ENCODE measurements at regions not wholly inside any gene's neighbourhood (a gene's known extent, or its start where the extent isn't known, plus 50 kb on each side); places are given as distances from the start of the nearest gene placed in this dataset.

- Histone ChIP-seq H3K4me1 (no peaks in the 10 kb centered on the region), H3K27me3 (no peaks in the 10 kb centered on the region), H3K9me3 (no peaks in the 10 kb centered on the region), H3K36me3 (no peaks in the 10 kb centered on the region), H3K4me3 (no peak overlapping the region), H3K27ac (no peak overlapping the region)
- WGBS, 2 donors (ENCODE audit: low coverage in 1 of 2), result 50 to 80% methylated on average over 1 of the region's 1 CpG
- TF ChIP-seq POLR2AphosphoS5 (IDR thresholded peaks at IDR 0.05), result no peak
- no peak for TF ChIP-seq EP300 (IDR thresholded peaks at IDR 0.05)
- no peak for TF ChIP-seq POLR2A (IDR thresholded peaks at IDR 0.05)
- TF ChIP-seq CTCF (IDR thresholded peaks at IDR 0.05), result no peak
- no peak for ATAC-seq
Observed at GRCh38 chr4:106698621-106699195, 330.1 kb upstream of the GIMD1 start.

- H3K27me3 ChIP-seq, result no peaks in the 10 kb centered on the region
- H3K4me1 ChIP-seq, result no peaks in the 10 kb centered on the region
- no peak overlapping the region for H3K4me3 ChIP-seq
- no peak for ATAC-seq
- TF ChIP-seq POLR2A (IDR thresholded peaks at IDR 0.05) (no peak), EP300 (IDR thresholded peaks at IDR 0.05) (no peak), POLR2AphosphoS5 (IDR thresholded peaks at IDR 0.05) (no peak), CTCF (IDR thresholded peaks at IDR 0.05) (no peak)
- 46 to 72% methylated on average over 4 of the region's 4 CpGs for WGBS, 2 donors (ENCODE audit: low coverage in 1 of 2)
- H3K27ac ChIP-seq, result no peak overlapping the region
- H3K9me3 ChIP-seq, result no peaks in the 10 kb centered on the region
- H3K36me3 ChIP-seq, result no peaks in the 10 kb centered on the region
Observed at GRCh38 chr4:106695501-106696262, 327.1 kb upstream of the GIMD1 start.

GRCh38 chr4:106694232-106694631 is 325.7 kb upstream of the GIMD1 start:
- 76 to 100% methylated on average over 1 to 2 of the region's 2 CpGs for WGBS, 2 donors (ENCODE audit: low coverage in 1 of 2)
- TF ChIP-seq CTCF (IDR thresholded peaks at IDR 0.05), result no peak
- no peak for TF ChIP-seq EP300 (IDR thresholded peaks at IDR 0.05)
- TF ChIP-seq POLR2A (IDR thresholded peaks at IDR 0.05), result no peak
- no peak for TF ChIP-seq POLR2AphosphoS5 (IDR thresholded peaks at IDR 0.05)
- no peak for ATAC-seq
- Histone ChIP-seq H3K4me1 (no peaks in the 10 kb centered on the region), H3K27ac (no peak overlapping the region), H3K4me3 (no peak overlapping the region), H3K27me3 (no peaks in the 10 kb centered on the region), H3K36me3 (no peaks in the 10 kb centered on the region), H3K9me3 (no peaks in the 10 kb centered on the region)

- Histone ChIP-seq H3K27me3 (no peaks in the 10 kb centered on the region), H3K27ac (no peak overlapping the region), H3K9me3 (no peaks in the 10 kb centered on the region), H3K4me1 (no peaks in the 10 kb centered on the region), H3K4me3 (no peak overlapping the region), H3K36me3 (no peaks in the 10 kb centered on the region)
- no peak for TF ChIP-seq CTCF (IDR thresholded peaks at IDR 0.05)
- no peak for ATAC-seq
- 17 to 18% methylated on average over 2 of the region's 2 CpGs for WGBS, 2 donors (ENCODE audit: low coverage in 1 of 2)
Observed at GRCh38 chr4:106691749-106692148, 323.2 kb upstream of the GIMD1 start.

GRCh38 chr4:106690487-106690886 is 321.9 kb upstream of the GIMD1 start:
- H3K27me3 ChIP-seq, result no peaks in the 10 kb centered on the region
- no peak overlapping the region for H3K4me3 ChIP-seq
- TF ChIP-seq EP300 (IDR thresholded peaks at IDR 0.05) (no peak), POLR2AphosphoS5 (IDR thresholded peaks at IDR 0.05) (no peak), POLR2A (IDR thresholded peaks at IDR 0.05) (no peak), CTCF (IDR thresholded peaks at IDR 0.05) (no peak)
- H3K36me3 ChIP-seq, result no peaks in the 10 kb centered on the region
- ATAC-seq, result no peak
- H3K9me3 ChIP-seq, result no peaks in the 10 kb centered on the region
- WGBS, 2 donors (ENCODE audit: low coverage in 1 of 2), result 34 to 38% methylated on average over 4 of the region's 4 CpGs
- no peaks in the 10 kb centered on the region for H3K4me1 ChIP-seq
- no peak overlapping the region for H3K27ac ChIP-seq
